Amygdala (tissue), 56 donors: ENCODE measurements at regions not wholly inside any gene's neighbourhood (a gene's known extent, or its start where the extent isn't known, plus 50 kb on each side); places are given as distances from the start of the nearest gene placed in this dataset.

Experiments used
- DNase-seq, 56 donors: peaks; one replicate each; lab custom pipeline; 2025; lab: John Stamatoyannopoulos, UW

DNA sequence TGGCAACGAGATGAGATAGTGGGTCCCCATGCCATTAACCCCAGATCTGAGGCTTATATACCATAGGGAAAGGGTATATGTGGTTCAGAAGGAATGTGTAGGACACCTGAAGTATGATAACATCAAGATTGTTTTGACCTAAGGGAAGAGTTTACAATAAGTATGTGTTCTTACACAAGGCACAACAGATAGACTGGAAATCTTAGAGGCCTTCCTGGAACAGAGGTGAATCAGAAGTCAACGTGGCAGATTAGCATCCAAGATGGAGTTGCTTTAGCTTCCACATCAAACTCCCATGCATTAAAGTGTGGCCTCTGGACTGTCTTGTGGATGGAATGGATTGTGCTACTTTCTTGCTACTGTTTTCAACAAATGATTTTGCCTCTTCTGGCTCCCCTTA lies 116.6 kb upstream of the NT5C1B start:
- DNase-seq, result no peak

DNA sequence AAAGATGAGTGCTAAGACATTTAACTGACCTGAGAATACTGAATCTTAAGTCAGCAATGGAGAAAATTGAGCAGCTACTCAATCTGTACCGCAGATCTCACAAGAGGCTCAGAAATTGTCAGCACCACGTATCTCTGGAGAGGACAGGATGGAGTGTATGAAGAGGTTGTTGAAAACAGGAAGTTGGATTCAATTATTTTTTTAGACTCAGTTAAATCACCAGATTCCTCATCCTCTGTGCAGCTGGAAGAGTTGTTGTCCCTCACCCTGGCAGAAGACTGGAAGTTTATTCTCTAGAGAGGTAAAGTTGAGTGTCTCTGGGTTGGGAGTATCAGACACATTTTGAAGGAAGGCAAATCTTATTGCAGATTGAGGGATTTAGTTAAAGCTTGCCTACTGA lies 114.9 kb upstream of the NT5C1B start:
- DNase-seq, result no peak

DNA sequence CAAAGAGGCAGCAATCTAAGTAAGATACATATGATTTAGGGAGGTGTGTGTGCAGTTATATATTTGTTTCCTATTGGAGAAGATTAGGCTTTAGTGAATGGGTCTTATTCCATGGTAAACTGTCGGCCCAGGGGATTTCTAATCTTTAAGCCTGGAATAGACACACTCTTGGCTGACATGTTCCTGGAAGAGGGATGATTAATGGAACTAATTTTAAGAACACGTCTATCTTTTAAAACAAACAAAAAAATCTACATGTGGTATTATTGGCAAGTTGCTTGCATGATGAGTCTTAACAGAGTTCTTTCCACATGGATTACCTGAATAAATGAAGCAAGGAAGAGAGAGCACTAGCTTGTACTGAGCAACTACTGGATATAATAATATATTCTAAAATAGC lies 114.2 kb upstream of the NT5C1B start:
- no peak for DNase-seq

DNA sequence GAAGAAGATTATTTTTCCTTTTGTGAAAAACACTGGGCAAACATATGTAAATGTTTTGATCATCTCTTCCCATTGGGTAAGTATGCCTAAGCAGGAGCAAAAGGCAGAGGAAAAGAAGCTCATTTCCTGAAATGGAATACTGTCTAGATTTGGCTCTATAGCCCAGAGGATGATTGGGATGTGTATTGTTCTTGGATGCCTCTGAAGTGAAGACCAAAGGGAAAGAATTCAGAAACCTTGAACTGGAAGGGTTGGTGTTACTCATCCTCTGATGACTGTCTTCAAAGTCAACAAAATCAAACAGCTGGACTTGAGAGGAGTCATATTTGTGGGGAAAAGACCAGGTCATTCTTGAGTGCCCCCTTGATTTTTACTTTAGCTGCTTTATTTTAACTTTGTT lies 112.6 kb upstream of the NT5C1B start:
- DNase-seq, result no peak

DNA sequence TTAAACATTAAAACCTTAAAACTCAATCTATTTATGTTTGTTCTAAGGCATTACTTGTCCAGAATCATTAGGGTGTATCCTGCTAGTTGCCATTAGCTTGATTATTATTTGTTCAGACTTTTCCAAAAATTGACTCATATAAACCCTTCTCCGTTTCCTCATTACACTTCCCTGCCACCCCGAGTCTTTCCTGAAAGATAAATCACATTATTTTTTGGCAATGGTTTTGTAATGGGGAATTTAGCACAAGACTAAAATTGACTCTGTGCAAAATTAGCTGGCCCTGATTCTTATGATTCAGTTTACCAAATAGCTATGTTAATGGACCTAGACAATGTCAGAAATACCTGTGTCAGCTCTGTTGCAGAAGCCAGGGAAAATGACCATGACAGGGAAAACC lies 112.2 kb upstream of the NT5C1B start:
- no peak for DNase-seq

DNA sequence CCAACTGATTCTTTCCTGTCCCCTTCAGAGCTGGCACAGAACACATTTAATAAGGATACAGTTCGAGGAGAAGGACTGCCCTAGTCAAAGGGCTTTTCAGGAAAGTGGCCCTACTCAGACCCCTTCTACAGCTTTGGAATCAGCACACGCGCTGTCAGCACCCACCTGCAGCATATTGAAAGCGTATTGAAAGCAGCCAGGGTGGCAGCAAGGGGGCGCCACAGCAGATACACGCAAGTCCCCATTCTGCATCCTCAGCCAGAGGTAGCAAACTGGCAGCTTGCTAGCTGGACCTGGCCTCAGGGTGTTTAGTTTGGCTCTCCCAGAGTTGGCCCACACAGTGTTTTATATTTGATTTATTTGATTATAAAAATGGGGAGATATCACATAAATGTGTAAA lies 101.0 kb upstream of the NT5C1B start:
- DNase-seq, result no peak

DNA sequence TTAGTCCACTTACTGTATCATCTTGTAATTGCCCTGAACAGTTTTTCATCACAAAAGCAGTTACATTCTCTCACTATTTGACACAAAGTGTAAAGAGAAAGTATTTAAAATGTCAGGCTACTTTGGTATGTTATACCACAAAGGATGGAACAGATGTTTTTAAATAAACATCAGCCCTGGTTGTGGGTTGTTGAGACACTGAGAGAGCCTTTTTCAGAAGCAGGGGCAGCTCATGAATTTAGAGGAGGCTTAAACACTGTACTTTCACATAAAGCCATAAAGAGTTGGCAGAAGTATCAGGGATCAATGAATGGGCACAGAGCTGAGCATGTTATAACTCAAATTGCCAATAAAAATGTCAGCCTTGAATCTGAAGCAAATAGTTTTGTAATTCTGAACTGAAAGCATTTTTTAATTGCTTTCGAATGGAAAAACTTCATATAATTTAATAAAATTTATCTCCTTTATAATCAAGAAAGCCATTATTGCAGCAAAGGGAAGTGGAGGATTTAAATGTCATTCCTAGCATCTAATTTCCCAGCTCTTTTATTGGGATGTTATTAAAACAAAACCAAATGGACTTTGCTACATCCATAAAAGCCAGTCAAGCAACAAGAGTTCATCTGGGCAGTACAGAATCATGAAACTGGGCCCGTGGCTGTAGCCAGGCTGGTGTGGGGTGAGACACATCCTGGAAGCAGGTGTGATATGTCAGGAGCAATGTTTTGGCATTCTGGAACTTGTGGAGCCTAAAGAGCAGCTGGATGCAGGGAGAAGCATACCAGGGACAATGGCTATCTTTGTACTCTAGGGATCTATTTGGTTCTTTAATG lies 95.1 kb upstream of the NT5C1B start:
- no peak for DNase-seq

DNA sequence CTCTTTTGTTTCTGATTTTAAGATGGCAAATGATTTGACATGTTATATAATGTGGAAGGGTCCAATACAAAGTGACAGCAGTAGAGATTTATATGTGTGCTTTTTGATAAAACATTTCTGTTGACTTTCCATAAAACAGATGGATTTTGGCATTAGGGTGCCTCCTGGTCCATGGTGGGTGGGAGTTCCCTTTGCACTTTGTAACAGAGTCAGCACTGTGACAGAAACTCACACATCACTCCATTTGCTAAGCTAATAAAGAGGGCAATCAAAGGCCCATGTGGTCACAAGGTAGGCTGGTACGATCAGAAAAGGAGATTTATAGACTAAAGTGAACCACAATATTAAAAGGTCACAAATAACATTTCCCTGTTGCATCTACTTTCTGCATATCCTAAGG lies 93.3 kb upstream of the NT5C1B start:
- DNase-seq, result no peak

DNA sequence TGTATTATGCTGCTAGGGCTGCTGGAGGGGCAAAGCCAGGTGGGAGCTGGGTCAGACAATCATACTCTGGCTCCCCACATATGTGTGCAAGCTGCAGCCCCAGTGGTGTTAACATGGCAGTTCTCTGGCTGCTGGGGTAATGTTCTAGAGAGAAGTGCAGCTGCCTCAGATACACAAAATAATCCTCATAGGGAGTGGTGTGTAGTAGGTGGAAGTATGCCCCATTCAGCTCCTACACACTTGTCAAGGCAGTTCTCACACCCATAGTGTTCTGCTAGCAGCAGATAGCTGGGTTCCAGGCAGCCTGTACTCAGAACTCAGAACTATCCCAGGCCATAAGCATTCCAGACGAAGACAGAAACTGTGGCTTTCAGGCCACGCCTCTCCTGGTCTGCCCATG lies 87.9 kb upstream of the NT5C1B start:
- DNase-seq, result no peak

DNA sequence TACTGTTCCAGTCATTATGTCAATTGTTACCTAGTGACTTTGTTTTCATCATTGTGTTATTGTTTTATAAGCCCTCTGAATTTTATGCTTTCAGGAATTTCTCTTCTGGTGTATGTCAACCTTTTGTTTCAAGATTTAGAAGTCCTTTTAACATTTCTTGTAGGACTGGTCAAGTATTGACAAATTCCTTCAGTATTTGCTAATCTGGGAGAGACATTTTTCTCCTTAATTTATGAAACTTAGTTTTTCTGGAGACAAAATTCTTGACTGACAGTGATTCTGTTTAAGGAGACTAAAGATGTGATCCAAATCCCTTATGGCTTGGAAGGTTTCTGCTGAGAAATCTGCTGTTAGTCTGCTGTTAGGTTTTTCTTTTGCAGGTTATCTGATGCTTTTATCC lies 84.9 kb upstream of the NT5C1B start:
- no peak for DNase-seq

DNA sequence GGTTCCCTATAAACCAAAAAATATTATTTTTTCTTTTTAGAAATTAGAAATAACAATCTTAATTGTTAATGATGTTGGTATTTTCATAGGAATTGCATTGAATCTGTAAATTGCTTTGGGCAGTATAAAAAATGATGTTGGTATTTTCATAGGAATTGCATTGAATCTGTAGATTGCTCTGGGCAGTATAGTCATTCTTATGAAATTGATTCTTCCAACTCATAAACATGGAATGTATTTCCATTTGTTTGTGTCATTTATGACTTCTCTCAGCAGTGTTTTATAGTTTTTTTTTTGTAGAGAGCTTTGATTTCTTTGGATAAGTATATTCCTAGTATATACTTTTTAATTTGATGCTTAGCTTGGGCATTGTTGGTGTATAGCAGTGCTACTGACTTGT lies 82.0 kb upstream of the NT5C1B start:
- DNase-seq, result no peak

DNA sequence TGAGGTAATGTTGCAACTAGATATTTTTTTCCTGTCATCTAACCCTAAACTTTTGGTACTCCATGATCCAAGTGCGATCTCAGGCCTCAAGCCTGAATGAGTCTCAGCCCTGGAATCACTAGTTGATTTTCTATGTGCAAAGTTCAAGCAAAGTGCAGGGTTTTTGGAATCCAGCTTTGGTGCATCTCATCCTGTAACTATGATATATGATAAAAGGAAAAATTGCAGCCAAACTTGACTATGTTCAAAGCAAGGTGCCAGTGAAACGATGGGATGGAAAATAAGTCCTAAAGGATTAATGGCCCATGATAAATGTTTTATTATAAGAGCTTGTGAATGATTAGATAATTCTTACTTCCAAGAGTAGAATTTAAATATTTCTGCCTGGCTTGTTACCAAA lies 78.9 kb upstream of the NT5C1B start:
- DNase-seq, result no peak

DNA sequence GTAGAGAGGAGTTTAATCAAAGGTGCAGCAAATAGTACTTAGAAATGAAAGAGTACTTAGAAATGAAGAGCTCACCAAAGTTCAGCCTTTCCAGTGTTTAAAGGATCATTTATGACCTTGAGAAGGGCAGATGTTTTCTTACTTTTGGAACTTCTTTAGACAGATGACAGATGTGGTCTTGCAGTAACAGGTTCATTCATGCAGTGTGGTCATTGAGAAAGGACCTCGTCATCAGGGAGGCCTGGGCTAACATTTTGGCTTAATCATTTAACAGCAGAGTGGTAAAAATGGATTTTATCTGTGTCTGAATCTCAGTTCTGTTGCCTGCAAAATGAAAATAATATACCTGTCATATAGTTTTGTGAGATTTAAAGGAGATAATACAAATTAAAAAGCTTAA lies 75.1 kb upstream of the NT5C1B start:
- no peak for DNase-seq

DNA sequence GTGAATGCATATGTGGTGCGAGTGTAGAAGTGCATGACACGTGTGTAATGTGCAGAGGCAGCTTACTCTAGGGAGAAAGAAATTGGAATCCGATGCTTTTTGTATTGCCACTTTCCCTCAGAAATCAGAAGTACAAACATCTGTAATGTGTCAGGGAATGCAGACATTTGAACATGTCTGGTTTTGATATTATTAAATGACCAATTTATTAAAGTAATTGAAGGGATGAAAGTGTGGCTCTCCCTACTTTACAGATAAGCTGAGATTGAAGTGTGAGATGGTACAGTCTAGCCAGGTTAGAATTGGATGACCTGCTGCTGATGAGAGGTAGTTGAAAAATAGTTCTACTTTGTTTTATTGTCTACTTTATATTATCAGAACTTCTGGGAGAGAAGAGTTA lies 74.5 kb upstream of the NT5C1B start:
- no peak for DNase-seq

DNA sequence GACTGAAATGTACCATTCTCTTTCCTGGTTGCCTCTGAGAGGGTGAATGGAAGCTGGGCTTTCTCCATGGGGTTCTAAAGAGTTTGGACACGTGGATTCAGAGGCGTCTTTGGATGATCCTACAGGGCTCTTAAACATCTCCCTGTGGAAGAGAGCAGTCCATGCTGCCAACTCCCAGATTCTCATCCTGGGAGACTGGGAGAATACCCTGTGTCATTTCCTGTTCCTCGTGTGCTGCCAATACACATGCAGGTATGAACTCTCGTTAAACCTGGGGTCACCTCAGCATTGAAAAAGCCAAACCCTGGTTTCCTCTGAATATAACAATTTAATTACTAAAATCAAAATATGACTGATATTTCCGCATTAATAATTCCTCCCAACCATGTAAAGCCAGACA lies 73.3 kb upstream of the NT5C1B start:
- no peak for DNase-seq

DNA sequence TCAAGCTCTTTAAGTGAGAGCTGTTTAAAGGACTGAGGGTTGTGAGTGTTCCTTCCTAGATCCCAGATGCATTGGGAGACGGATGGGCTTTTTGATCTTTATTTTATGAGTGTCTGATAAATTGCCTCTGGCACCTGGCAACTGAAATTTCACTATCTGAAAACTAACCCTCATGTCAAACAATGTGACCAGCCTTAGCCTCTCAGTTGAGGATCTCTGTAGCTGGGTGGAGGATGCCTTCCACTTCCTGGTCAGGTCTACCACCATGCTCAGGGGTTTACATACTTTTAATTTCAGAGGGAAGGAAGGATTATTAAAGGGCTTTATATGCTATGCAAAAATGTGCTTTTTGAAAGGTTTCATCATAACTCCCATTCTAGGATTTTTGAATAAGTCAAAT lies 70.5 kb upstream of the NT5C1B start:
- DNase-seq, result no peak

DNA sequence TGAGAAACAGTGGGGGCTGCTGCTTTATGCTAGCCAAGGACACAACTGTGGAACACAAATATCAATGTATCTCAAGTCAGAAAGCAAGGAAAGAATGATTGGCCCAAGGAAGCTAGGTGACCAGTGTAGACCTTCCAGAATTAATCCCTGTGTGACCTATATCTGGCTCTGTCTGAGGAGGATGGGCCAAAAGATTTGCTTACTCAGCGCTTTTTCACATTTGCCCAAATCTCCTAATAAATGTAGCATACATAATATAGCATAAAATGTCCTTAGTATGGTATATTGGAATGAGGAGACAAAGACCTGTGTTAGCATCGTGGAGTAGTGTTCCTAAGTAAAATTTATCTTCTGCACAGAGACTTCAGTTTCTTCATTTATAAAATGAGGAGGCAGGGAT lies 66.7 kb upstream of the NT5C1B start:
- DNase-seq, result no peak

DNA sequence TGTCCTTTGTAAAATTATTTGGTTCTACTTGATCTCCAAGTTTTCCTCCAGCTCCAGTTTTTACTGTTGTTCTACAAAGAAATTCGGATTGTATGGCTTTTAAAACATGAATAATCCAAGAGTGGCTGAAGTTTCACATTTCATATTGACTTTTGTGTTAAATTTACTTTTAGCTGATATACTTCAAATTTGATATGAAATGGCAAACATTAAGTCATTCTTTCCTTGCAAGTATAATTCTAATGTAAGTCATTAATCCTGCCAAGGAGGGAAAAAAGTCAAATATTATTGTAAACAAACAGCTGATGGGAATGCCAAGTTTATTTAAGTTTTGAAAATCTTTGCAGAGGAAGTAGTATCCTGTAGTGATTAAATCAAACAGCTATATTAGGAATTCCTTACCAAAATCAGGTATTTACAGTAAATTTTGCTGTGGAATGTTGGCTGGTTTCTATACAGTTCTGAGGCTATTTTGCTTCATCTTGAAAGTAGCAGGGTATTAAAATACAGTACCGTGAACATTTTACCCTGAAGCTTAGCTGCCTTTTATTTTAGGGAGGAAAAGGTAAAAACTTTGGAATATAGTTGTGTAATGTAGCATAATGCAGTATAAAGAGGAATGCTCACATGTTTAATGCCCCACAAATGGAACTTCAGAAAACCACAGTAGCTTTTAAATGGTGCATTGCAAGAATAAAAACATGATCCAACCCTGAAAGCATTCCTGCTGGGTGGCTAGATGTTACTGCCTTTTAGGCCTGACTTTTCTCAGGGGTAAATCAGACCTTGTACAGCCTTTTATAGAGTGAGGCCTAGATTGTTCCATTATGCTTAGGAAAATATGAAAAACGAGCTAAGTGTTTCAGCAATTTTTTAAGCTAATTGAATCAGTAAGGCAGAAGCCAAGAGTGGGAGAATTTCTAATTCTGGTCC lies 62.7 kb upstream of the NT5C1B start:
- DNase-seq, result no peak

DNA sequence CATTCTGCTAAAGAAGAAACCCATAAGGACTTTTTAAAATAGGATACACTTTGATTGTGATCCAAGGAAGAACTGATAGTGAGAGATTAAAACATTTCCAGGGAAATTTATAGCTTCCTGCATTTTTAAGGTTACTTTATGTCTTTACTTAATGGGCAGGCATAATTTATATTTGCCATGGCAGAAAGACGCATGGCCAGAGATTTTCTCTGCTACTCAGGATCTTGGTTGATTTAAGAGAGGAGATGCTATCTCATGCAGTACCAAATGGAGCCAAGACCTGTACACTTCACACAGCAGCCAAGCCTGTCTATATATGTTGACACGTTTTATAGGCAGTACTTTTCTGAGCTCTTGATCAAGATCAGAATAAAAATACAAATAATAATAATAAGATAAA lies 60.9 kb upstream of the NT5C1B start:
- no peak for DNase-seq

DNA sequence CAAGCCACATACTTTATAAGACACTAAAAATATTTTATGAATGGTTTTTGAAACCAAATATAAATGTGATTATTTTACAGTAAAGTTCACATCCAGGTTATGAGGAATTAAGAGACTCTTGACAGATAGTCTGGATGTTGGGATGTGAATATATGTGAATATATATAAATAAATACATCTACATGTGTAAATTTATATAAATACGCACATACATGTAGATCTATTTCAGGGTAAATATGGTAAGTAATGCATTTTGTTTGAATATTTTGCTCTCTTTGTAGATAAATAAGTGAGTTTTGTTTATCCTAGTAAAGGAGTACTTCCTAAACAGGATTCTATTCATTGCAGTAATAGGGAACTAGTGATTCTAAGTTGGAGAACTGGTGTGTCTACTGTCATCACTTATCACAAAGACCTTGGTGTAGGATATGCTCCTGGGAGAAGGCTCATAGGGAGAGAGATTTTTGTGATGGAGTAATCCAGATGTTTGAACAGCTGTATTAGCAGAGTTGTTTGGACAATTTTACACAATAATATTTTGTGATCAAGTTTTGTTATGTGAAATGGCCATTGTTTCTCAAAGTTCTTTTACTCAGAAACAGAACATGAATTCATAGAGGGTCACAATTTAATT lies 60.2 kb upstream of the NT5C1B start:
- no peak for DNase-seq

DNA sequence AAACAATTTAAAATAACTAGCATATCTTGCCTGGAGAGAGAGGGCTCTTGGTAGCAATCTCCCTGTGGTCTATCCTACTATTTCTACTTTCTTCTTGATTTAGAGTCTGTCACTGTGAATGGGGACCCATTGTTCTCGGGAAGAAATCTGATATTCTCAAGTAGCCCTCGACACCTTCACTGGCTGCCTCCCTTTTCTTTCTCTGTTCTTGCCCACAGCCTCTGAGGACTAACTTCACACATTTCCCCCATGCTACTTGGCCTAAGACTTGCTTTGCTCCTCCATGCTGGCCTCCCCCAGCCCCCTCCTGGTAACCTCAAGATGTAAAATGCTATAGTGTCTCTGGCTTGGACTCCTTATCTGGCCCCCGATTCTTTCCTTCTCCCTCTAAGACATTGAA lies 58.8 kb upstream of the NT5C1B start:
- DNase-seq, result no peak
